GM12892 (cell line): ENCODE measurements at regions not wholly inside any gene's neighbourhood (a gene's known extent, or its start where the extent isn't known, plus 50 kb on each side); places are given as distances from the start of the nearest gene placed in this dataset.
"Not testable (repeated sequence)": the region's sequence is repeated elsewhere in the genome, so short reads cannot be mapped to it uniquely, and the experiment has no call there.

ENCODE experiments used
- POLR2A ChIP-seq: IDR thresholded peaks from 2 replicates; pipeline ENCODE4 v1.6.1; 2011; ENCODE audit warnings: low read depth, low read length, control low read depth
- POLR2AphosphoS5 ChIP-seq: IDR thresholded peaks from 2 replicates; pipeline ENCODE4 v1.6.1; 2011; ENCODE audit warnings: low read depth, low read length, control low read depth
- TAF1 ChIP-seq: IDR thresholded peaks from 2 replicates; pipeline ENCODE4 v1.6.1; 2011; ENCODE audit warnings: low read depth, mild to moderate bottlenecking, control low read depth, low read length, borderline replicate concordance

GRCh38 chr12:38441871-38442281 is 125.3 kb downstream of the ALG10B start:
- TF ChIP-seq POLR2AphosphoS5, POLR2A, TAF1: not testable (repeated sequence)
